DND-41 (cell line): ENCODE measurements at regions not wholly inside any gene's neighbourhood (a gene's known extent, or its start where the extent isn't known, plus 50 kb on each side); places are given as distances from the start of the nearest gene placed in this dataset.

ENCODE experiments used
- EZH2 ChIP-seq: IDR thresholded peaks from 3 replicates; pipeline ENCODE4 v1.6.1; 2012; ENCODE audit warnings: borderline replicate concordance, low read depth, mild to moderate bottlenecking, moderate library complexity, low read length, inconsistent platforms; ENCODE audit not compliant: severe bottlenecking
- TF ChIP-seq, protein P1 (sequence below): IDR thresholded peaks from 2 replicates; pipeline ENCODE4 v1.5.1; 2012; ENCODE audit warnings: borderline replicate concordance, low read length, moderate library complexity, mild to moderate bottlenecking; ENCODE audit not compliant: poor library complexity, severe bottlenecking; ENCODE audit errors: extremely low read depth

DNA sequence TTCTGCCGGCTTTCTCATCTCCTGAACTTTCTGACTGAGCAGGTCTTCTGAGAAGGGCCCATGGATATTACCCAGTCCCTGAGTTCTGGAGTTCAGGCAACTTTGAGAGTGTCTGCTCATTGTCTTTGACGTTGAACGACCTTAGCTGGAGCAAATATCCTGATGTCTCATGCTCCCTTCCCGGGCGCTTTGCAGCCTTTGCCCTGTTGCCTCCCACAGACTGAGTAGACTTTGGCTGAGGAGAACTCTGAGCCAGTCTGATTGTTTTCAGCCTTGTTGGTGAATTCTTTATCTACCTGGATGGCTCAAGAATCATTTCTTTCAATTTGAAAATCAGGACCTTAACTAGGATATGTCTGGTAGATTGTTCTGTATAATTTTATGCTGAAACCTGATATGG is 353.7 kb downstream of the GLRX3 start:
- TF ChIP-seq, protein P1, sequence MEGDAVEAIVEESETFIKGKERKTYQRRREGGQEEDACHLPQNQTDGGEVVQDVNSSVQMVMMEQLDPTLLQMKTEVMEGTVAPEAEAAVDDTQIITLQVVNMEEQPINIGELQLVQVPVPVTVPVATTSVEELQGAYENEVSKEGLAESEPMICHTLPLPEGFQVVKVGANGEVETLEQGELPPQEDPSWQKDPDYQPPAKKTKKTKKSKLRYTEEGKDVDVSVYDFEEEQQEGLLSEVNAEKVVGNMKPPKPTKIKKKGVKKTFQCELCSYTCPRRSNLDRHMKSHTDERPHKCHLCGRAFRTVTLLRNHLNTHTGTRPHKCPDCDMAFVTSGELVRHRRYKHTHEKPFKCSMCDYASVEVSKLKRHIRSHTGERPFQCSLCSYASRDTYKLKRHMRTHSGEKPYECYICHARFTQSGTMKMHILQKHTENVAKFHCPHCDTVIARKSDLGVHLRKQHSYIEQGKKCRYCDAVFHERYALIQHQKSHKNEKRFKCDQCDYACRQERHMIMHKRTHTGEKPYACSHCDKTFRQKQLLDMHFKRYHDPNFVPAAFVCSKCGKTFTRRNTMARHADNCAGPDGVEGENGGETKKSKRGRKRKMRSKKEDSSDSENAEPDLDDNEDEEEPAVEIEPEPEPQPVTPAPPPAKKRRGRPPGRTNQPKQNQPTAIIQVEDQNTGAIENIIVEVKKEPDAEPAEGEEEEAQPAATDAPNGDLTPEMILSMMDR = no peak
- TF ChIP-seq EZH2 = no peak
